Neutrophil (primary cell): ENCODE measurements at regions not wholly inside any gene's neighbourhood (a gene's known extent, or its start where the extent isn't known, plus 50 kb on each side); places are given as distances from the start of the nearest gene placed in this dataset.

Experiments
- H3K27ac ChIP-seq: fragments of 200-600 bp; sonication (generic); 2 replicates; pipeline ENCODE4 v1.5.1; 2016; ENCODE audit warnings: mild to moderate bottlenecking, moderate library complexity
- H3K27me3 ChIP-seq: fragments of 200-600 bp; sonication (generic); 2 replicates; pipeline ENCODE4 v1.6.0; 2016; ENCODE audit warnings: mild to moderate bottlenecking
- H3K36me3 ChIP-seq: fragments of 200-600 bp; sonication (generic); 2 replicates; pipeline ENCODE4 v1.5.1; 2017
- H3K4me1 ChIP-seq, 2 experiments: fragments of 200-600 bp in 1 of 2; sonication (generic) in 1 of 2; 1 replicate in 1 of 2; 2 replicates in 1 of 2; pipeline versions ENCODE4 v1.5.1 to v1.6.1; 2013 to 2016; ENCODE audit warnings: low read depth in 1 of 2, low read length in 1 of 2, mild to moderate bottlenecking in 1 of 2, moderate library complexity in 1 of 2; ENCODE audit not compliant: control insufficient read depth in 1 of 2, insufficient read depth in 1 of 2
- H3K4me3 ChIP-seq, 2 experiments: fragments of 200-600 bp in 1 of 2; sonication (generic) in 1 of 2; 1 replicate in 1 of 2; 2 replicates in 1 of 2; pipeline ENCODE4 v1.5.1; 2013 to 2016; ENCODE audit warnings: low read depth in 1 of 2, low read length in 1 of 2, mild to moderate bottlenecking in 1 of 2, moderate library complexity in 1 of 2
- H3K9me3 ChIP-seq: fragments of 200-600 bp; sonication (generic); 2 replicates; pipeline ENCODE4 v1.5.1; 2016
- TF ChIP-seq, protein P1 (sequence below): fragments of 200-600 bp; sonication (generic); IDR thresholded peaks from 2 replicates; pipeline ENCODE4 v1.5.1; 2016; ENCODE audit warnings: antibody characterized with exemption

DNA sequence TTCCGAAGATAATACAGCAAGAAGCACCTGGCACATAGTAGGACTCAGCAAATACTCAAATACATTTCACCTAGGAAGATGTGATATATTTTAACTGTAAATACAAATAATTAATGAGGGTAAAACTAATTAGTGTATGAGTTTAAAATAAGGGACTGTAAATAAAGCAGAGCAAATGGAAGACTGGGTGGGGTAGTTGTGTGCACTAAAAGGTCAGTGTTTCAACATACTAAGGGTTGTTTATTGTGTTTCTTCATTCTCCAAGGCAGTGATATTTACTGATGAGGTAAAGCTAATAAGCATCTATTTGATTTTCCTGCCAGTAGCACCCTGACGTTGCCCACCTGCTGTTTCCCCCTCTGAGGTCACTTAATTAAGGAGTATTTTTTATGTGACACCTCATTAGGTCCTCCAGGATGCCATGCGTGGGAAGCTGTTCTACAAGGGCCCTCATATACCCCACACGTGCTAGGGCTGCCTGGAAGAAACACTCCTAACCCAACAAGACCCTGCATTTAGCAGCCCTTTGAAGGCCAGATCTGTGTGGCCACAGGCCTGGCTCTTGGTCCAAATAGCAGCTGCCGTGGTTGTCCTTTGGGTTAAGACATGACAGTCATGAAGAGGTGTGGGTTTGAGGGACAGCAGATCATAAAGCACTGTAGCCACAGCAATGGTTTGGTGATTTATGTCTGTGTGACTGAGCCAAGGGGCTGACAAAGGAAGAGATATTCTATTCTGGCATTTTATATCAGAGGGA is 97.5 kb upstream of the RPS23 start:
- Histone ChIP-seq H3K27me3 (no peaks in the 10 kb centered on the region), H3K4me3 (no peak overlapping the region), H3K27ac (no peak overlapping the region), H3K9me3 (no peaks in the 10 kb centered on the region), H3K36me3 (no peaks in the 10 kb centered on the region), H3K4me1 (no peaks in the 10 kb centered on the region)
- TF ChIP-seq, protein P1, sequence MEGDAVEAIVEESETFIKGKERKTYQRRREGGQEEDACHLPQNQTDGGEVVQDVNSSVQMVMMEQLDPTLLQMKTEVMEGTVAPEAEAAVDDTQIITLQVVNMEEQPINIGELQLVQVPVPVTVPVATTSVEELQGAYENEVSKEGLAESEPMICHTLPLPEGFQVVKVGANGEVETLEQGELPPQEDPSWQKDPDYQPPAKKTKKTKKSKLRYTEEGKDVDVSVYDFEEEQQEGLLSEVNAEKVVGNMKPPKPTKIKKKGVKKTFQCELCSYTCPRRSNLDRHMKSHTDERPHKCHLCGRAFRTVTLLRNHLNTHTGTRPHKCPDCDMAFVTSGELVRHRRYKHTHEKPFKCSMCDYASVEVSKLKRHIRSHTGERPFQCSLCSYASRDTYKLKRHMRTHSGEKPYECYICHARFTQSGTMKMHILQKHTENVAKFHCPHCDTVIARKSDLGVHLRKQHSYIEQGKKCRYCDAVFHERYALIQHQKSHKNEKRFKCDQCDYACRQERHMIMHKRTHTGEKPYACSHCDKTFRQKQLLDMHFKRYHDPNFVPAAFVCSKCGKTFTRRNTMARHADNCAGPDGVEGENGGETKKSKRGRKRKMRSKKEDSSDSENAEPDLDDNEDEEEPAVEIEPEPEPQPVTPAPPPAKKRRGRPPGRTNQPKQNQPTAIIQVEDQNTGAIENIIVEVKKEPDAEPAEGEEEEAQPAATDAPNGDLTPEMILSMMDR, result no peak

DNA sequence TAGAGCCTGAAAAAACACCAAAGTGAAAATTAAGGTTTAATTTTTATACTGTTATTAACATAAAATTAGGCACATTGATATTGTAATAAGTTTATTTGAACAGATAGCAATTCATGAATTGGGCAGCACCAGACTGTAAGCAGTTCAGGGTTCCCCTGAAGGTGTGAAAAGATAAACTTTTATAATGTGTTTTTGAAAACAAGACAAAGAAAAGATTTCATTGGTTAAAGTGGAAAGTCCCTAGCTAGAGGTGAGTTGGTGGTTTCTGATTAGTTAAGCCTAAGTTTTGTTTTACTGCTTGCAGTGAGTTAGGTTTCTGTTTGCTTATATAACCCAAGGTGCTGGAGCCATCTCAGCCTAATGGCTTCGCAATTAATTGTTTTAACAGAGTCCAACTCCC is 96.5 kb upstream of the RPS23 start:
- H3K36me3 ChIP-seq, result no peaks in the 10 kb centered on the region
- no peaks in the 10 kb centered on the region for H3K27me3 ChIP-seq
- H3K9me3 ChIP-seq, result no peaks in the 10 kb centered on the region
- TF ChIP-seq, protein P1, result no peak
- no peak overlapping the region for H3K27ac ChIP-seq
- no peak overlapping the region for H3K4me3 ChIP-seq
- no peaks in the 10 kb centered on the region for H3K4me1 ChIP-seq

DNA sequence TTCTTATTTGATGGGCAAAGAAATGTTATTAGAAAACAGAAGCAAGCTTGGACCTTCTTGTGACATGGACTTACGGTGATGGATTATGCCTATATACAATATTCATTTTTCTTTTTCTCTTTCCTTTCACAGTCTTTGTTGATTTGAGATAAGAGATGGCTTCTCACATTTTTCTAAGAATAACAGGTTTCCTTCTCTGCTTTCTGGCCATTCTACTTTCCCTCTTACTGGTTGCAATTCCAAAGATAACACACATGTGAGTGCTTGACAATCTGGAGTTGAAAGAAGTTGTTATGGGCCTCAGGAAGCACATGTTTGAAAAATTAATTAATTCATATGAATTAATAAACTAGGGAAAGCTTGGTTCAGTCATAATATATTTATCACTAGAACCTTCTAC is 89.8 kb upstream of the RPS23 start:
- H3K9me3 ChIP-seq, result no peaks in the 10 kb centered on the region
- TF ChIP-seq, protein P1, result no peak
- H3K4me1 ChIP-seq, result no peaks in the 10 kb centered on the region
- H3K27me3 ChIP-seq, result peaks cover 9% of the 10 kb centered on the region
- no peak overlapping the region for H3K27ac ChIP-seq
- H3K36me3 ChIP-seq, result no peaks in the 10 kb centered on the region
- H3K4me3 ChIP-seq, result no peak overlapping the region

DNA sequence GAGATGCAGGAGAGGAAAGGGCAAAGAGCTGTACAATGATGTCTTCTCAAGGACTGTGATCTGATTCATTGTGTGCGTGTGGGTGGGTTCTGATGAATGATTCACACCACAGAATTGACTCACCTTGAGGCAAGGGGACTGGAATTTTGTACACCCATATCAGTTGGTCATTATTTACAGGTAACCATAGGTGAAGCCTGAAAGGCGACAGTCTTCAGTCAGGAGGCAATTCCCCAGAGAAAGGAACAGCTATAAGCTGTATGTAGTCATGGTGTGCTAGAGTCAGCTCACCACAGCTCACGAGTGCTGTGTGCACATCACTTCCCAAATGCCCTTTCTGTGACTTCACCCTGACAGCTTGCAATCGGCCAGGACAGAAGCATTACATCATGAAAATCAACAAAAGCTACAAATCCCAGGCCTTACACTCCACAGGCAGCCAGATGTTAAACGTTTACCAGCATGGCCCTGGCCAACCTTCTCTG is 87.6 kb upstream of the RPS23 start:
- H3K4me1 ChIP-seq, result peaks cover 0 to 7% of the 10 kb centered on the region in 2 experiments
- no peaks in the 10 kb centered on the region for H3K9me3 ChIP-seq
- H3K36me3 ChIP-seq, result no peaks in the 10 kb centered on the region
- TF ChIP-seq, protein P1, result no peak
- H3K27ac ChIP-seq, result no peak overlapping the region
- no peak overlapping the region for H3K4me3 ChIP-seq
- H3K27me3 ChIP-seq, result peaks cover 9% of the 10 kb centered on the region

DNA sequence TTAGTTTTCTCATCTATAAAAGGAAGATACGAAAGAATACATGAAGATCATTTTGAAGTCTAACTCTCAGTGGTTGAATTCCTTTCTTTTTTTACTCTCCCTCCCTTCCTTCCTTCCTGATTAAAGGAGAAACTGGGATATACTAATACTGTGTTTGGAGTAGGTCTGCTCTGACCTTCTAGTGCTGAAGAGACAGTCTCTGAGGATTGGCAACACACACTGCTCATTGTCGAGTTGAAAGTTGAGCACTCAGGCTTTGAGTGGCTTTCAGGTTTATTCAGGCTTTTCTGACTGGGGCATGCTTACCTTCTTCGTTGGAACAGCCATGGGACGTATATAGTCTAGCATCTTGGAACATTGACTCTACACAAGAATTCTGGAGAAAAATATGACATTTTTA is 86.9 kb upstream of the RPS23 start:
- H3K27me3 ChIP-seq, result peaks cover 9% of the 10 kb centered on the region
- no peak overlapping the region for H3K4me3 ChIP-seq
- H3K9me3 ChIP-seq, result no peaks in the 10 kb centered on the region
- no peaks in the 10 kb centered on the region for H3K36me3 ChIP-seq
- H3K4me1 ChIP-seq, result peaks cover 0 to 8% of the 10 kb centered on the region in 2 experiments
- TF ChIP-seq, protein P1, result no peak
- H3K27ac ChIP-seq, result no peak overlapping the region
